SK-N-SH (cell line): ENCODE measurements at regions not wholly inside any gene's neighbourhood (a gene's known extent, or its start where the extent isn't known, plus 50 kb on each side); places are given as distances from the start of the nearest gene placed in this dataset.

ENCODE experiments used
- CTCF ChIA-PET: fragments of 300-600, 350-600 bp; formaldehyde crosslinking; extraction: SDS; loops from one replicate; lab custom pipeline; 2021; lab: Yijun Ruan, JAX
- POLR2A ChIA-PET: fragments of 350-600 bp; sonication (Branson Sonifier 250); formaldehyde crosslinking; extraction: SDS; loops from one replicate; lab custom pipeline; 2020; ENCODE audit warnings: antibody characterized with exemption, inconsistent platforms; lab: Yijun Ruan, JAX
- DNase-seq: peaks from one replicate; pipeline ENCODE4 v3.0.0; 2012
- H2AFZ ChIP-seq: fragments of 200-600 bp; sonication (generic); 2 replicates; pipeline ENCODE4 v1.8.1; 2016; ENCODE audit warnings: antibody characterized with exemption, mild to moderate bottlenecking, low read depth
- H3F3A ChIP-seq: fragments of 200-600 bp; sonication (generic); replicated peaks from 2 replicates; pipeline ENCODE3; 2016; ENCODE audit warnings: antibody characterized with exemption, mild to moderate bottlenecking; ENCODE audit not compliant: insufficient read depth
- H3K27ac ChIP-seq, 2 experiments: fragments of 200-500 bp in 1 of 2; fragments of 200-600 bp in 1 of 2; sonication (Bioruptor generic) in 1 of 2; sonication (generic), shearing (Covaris generic) in 1 of 2; 2 replicates each; pipeline versions ENCODE4 v1.5.1 to v1.6.1; 2014 to 2016; ENCODE audit warnings: low read depth in 2 of 2, inconsistent platforms in 1 of 2, low read length in 1 of 2, mild to moderate bottlenecking in 1 of 2, mixed read lengths in 1 of 2
- H3K27me3 ChIP-seq: fragments of 200-600 bp; sonication (generic), shearing (Covaris generic); 2 replicates; pipeline ENCODE4 v1.6.1; 2016; ENCODE audit warnings: mixed run types; ENCODE audit not compliant: insufficient read depth
- H3K36me3 ChIP-seq, 2 experiments: fragments of 200-500 bp in 1 of 2; fragments of 200-600 bp in 1 of 2; sonication (Bioruptor generic) in 1 of 2; sonication (generic) in 1 of 2; replicated peaks in 1 of 2; 2 replicates each; pipeline versions ENCODE3 to v1.5.1; 2014 to 2016; ENCODE audit warnings: low read length in 1 of 2, mild to moderate bottlenecking in 1 of 2; ENCODE audit not compliant: insufficient read depth in 2 of 2, control insufficient read depth in 1 of 2
- H3K4me1 ChIP-seq, 2 experiments: fragments of 200-500 bp in 1 of 2; fragments of 200-600 bp in 1 of 2; sonication (Bioruptor generic) in 1 of 2; sonication (generic), shearing (Covaris generic) in 1 of 2; 2 replicates each; pipeline versions ENCODE4 v1.5.1 to v1.6.1; 2014 to 2016; ENCODE audit warnings: low read depth in 1 of 2, low read length in 1 of 2, mixed run types in 1 of 2; ENCODE audit not compliant: insufficient read depth in 2 of 2, control insufficient read depth in 1 of 2
- H3K4me2 ChIP-seq: fragments of 200-600 bp; sonication (generic), shearing (Covaris generic); 2 replicates; pipeline ENCODE4 v1.6.1; 2017; ENCODE audit warnings: mixed run types
- H3K4me3 ChIP-seq, 2 experiments: fragments of 200-500 bp in 1 of 2; fragments of 200-600 bp in 1 of 2; sonication (Bioruptor generic) in 1 of 2; sonication (generic), shearing (Covaris generic) in 1 of 2; 2 replicates each; pipeline versions ENCODE4 v1.5.1 to v1.8.1; 2014 to 2016; ENCODE audit warnings: low read depth in 2 of 2, inconsistent platforms in 1 of 2, low read length in 1 of 2, mild to moderate bottlenecking in 1 of 2, mixed read lengths in 1 of 2, moderate library complexity in 1 of 2
- H3K79me2 ChIP-seq: fragments of 200-600 bp; sonication (generic); 2 replicates; pipeline ENCODE4 v1.8.1; 2017; ENCODE audit warnings: mild to moderate bottlenecking; ENCODE audit not compliant: insufficient read depth
- H3K9ac ChIP-seq: fragments of 200-600 bp; sonication (generic); 2 replicates; pipeline ENCODE4 v1.6.1; 2017; ENCODE audit warnings: mixed run types
- H3K9me2 ChIP-seq: fragments of 200-600 bp; sonication (generic); 2 replicates; pipeline ENCODE4 v1.6.1; 2017; ENCODE audit warnings: mixed run types
- H3K9me3 ChIP-seq: fragments of 200-600 bp; sonication (generic); 2 replicates; pipeline ENCODE4 v1.6.1; 2017; ENCODE audit warnings: mixed run types, mild to moderate bottlenecking, moderate library complexity
- H4K20me1 ChIP-seq: fragments of 200-600 bp; sonication (generic); 2 replicates; pipeline ENCODE4 v1.6.1; 2017; ENCODE audit warnings: mild to moderate bottlenecking, mixed run types; ENCODE audit not compliant: insufficient read depth
- EP300 ChIP-seq, 2 experiments: IDR thresholded peaks; 2 replicates each; pipeline versions ENCODE4 v1.4.0 to v1.6.1; 2012; ENCODE audit warnings: borderline replicate concordance in 1 of 2, low read depth in 1 of 2, low read length in 1 of 2
- EZH2phosphoT487 ChIP-seq: fragments of 200-600 bp; sonication (generic); IDR thresholded peaks from 2 replicates; pipeline ENCODE4 v1.6.1; 2017; ENCODE audit warnings: low read depth, mixed run types, mild to moderate bottlenecking, antibody characterized with exemption, moderate library complexity, borderline replicate concordance
- FOXM1 ChIP-seq: IDR thresholded peaks from 2 replicates; pipeline ENCODE4 v1.4.0; 2012; ENCODE audit warnings: low read depth, mild to moderate bottlenecking
- GABPA ChIP-seq: IDR thresholded peaks from 2 replicates; pipeline ENCODE4 v1.4.0; 2012; ENCODE audit warnings: low read depth, mild to moderate bottlenecking
- JUND ChIP-seq: IDR thresholded peaks from 2 replicates; pipeline ENCODE4 v1.4.0; 2012
- MXI1 ChIP-seq: IDR thresholded peaks from 2 replicates; pipeline ENCODE4 v1.6.1; 2012; ENCODE audit warnings: mild to moderate bottlenecking, low read depth, low read length, improper control_type of control experiment
- NRF1 ChIP-seq: IDR thresholded peaks from 2 replicates; pipeline ENCODE4 v1.6.1; 2012; ENCODE audit warnings: low read depth, mild to moderate bottlenecking, low read length
- TAF1 ChIP-seq: IDR thresholded peaks from 2 replicates; pipeline ENCODE4 v1.6.1; 2012; ENCODE audit warnings: low read depth, mild to moderate bottlenecking, low read length, moderate library complexity, borderline replicate concordance
- TCF12 ChIP-seq: IDR thresholded peaks from 2 replicates; pipeline ENCODE4 v1.4.0; 2012
- TEAD4 ChIP-seq: IDR thresholded peaks from 2 replicates; pipeline ENCODE4 v1.4.0; 2012; ENCODE audit warnings: mild to moderate bottlenecking, borderline replicate concordance; ENCODE audit not compliant: insufficient read depth
- WGBS: methylation state at CpG from one replicate; pipeline ENCODE4 v1.1.6; 2017; ENCODE audit warnings: low lambda C conversion rate; 5-methylcytosine and 5-hydroxymethylcytosine counted together
- TF ChIP-seq, protein P1 (sequence below): IDR thresholded peaks from 2 replicates; pipeline ENCODE4 v1.4.0; 2012; ENCODE audit warnings: low read depth
- TF ChIP-seq, protein P2 (sequence below): fragments of 150-350 bp; IDR thresholded peaks from 2 replicates; pipeline ENCODE4 v1.6.1; 2017; ENCODE audit warnings: antibody characterized with exemption, low read length, low read depth, borderline replicate concordance
- TF ChIP-seq, protein P3 (sequence below): fragments of 200-600 bp; sonication (generic); IDR thresholded peaks from 2 replicates; pipeline ENCODE4 v1.6.1; 2017; ENCODE audit warnings: antibody characterized with exemption, mild to moderate bottlenecking, moderate library complexity
- TF ChIP-seq, protein P4 (sequence below): IDR thresholded peaks from 2 replicates; pipeline ENCODE4 v1.6.1; 2012; ENCODE audit warnings: mild to moderate bottlenecking, low read depth, low read length, moderate library complexity
- TF ChIP-seq, protein P5 (sequence below): fragments of 150-350 bp; IDR thresholded peaks from 2 replicates; pipeline ENCODE4 v1.6.1; 2016; ENCODE audit warnings: mild to moderate bottlenecking, low read depth, low read length

DNA sequence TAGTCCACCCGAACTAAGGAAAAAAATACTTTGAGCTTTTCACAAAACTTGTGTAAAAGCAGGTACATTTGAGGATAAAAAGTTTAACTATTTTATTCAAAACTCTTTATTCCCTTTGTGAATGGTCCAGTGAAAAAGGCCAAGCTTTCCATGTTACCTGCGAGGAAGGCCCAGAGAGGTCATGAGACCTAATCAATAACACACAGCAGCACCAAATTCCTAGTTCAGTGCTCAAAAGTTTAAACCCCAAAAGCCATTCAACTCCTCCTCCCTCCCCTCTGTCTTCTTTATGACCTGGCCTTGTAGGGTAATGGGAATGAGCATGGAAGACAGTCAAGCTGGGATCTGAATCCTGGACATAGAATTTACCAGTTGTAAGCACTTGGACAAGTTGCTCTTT is 151.9 kb upstream of the FGGY start:
- DNase-seq = no peak
- Histone ChIP-seq H3K27me3 (no peaks in the 10 kb centered on the region), H3K4me3 (no peak overlapping the region), H3K27ac (peak overlapping the region in 1 of 2 experiments; percentile 95; a peak in 2 of 4 replicates), H3K9me2 (no peaks in the 10 kb centered on the region), H3K36me3 (no peaks in the 10 kb centered on the region), H3K4me2 (no peak overlapping the region), H3K9ac (no peak overlapping the region; the same call in 1 of the 2 replicates), H3K9me3 (no peaks in the 10 kb centered on the region), H3K79me2 (no peaks in the 10 kb centered on the region), H2AFZ (no peak overlapping the region), H4K20me1 (no peaks in the 10 kb centered on the region), H3K4me1 (peaks cover 0 to 29% of the 10 kb centered on the region in 2 experiments; a peak in 3 of 4 replicates), H3F3A (peaks cover 30% of the 10 kb centered on the region)
- CTCF ChIA-PET = interaction anchor here (1.1 to 1.2 kb wide), 2 partner anchors 24 to 554 kb away, joined by 3 read pairs; no protein-coding TSS in a partner anchor
- TF ChIP-seq TAF1 = no peak
- TF ChIP-seq, protein P1, sequence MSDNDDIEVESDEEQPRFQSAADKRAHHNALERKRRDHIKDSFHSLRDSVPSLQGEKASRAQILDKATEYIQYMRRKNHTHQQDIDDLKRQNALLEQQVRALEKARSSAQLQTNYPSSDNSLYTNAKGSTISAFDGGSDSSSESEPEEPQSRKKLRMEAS = no peak
- WGBS = 82% methylated on average over 2 of the region's 2 CpGs
- POLR2A ChIA-PET = no interaction called here

DNA sequence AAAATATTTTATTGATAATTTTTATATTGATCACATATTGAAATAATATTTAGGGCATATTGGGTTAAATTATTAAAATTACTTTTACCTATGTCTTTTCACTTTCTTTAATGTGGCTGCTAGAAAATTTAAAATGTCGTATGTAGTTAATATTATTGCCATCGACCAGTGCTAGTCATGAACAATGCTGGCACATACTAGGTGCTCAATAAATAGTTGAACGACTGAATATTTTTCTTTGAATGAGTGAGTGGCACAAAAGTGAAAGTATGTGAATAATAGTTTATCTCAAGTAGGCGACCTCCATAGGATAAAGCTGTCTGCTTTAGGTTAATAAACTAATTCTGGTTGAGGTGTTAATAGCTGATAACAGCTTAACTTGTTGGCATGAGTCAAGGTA is 150.8 kb upstream of the FGGY start:
- no peak overlapping the region for H2AFZ ChIP-seq
- H3K9me2 ChIP-seq = no peaks in the 10 kb centered on the region
- POLR2A ChIA-PET = no interaction called here

More for the DNA sequence above, 150.8 kb upstream of the FGGY start:
- Histone ChIP-seq H3K27me3 (no peaks in the 10 kb centered on the region), H3K36me3 (no peaks in the 10 kb centered on the region), H3K4me2 (peak overlapping the region; percentile 46; the same call in 1 of the 2 replicates), H3K79me2 (no peaks in the 10 kb centered on the region), H3F3A (peaks cover 35% of the 10 kb centered on the region), H3K9me3 (no peaks in the 10 kb centered on the region), H3K27ac (peak overlapping the region in 1 of 2 experiments; percentile 37; a peak in 1 of 4 replicates), H3K9ac (peak overlapping the region; percentile 47; the same call in 1 of the 2 replicates), H3K4me3 (no peak overlapping the region; a peak in 1 of 4 replicates), H3K4me1 (peaks cover 5 to 29% of the 10 kb centered on the region in 2 experiments), H4K20me1 (no peaks in the 10 kb centered on the region)
- DNase-seq = no peak
- TF ChIP-seq, protein P1 = no peak
- TF ChIP-seq, protein P2, sequence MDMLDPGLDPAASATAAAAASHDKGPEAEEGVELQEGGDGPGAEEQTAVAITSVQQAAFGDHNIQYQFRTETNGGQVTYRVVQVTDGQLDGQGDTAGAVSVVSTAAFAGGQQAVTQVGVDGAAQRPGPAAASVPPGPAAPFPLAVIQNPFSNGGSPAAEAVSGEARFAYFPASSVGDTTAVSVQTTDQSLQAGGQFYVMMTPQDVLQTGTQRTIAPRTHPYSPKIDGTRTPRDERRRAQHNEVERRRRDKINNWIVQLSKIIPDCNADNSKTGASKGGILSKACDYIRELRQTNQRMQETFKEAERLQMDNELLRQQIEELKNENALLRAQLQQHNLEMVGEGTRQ = no peak
- TF ChIP-seq, protein P3, sequence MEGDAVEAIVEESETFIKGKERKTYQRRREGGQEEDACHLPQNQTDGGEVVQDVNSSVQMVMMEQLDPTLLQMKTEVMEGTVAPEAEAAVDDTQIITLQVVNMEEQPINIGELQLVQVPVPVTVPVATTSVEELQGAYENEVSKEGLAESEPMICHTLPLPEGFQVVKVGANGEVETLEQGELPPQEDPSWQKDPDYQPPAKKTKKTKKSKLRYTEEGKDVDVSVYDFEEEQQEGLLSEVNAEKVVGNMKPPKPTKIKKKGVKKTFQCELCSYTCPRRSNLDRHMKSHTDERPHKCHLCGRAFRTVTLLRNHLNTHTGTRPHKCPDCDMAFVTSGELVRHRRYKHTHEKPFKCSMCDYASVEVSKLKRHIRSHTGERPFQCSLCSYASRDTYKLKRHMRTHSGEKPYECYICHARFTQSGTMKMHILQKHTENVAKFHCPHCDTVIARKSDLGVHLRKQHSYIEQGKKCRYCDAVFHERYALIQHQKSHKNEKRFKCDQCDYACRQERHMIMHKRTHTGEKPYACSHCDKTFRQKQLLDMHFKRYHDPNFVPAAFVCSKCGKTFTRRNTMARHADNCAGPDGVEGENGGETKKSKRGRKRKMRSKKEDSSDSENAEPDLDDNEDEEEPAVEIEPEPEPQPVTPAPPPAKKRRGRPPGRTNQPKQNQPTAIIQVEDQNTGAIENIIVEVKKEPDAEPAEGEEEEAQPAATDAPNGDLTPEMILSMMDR = no peak
- TF ChIP-seq MXI1 (no peak), NRF1 (no peak), EP300 (IDR thresholded peaks at IDR 0.05; ENCODE audit: borderline replicate concordance in 1 of 2, low read depth in 1 of 2, low read length in 1 of 2) (no peak), JUND (no peak), GABPA (no peak), TCF12 (no peak), TAF1 (no peak), EZH2phosphoT487 (no peak), TEAD4 (no peak), FOXM1 (no peak)
- TF ChIP-seq, protein P4, sequence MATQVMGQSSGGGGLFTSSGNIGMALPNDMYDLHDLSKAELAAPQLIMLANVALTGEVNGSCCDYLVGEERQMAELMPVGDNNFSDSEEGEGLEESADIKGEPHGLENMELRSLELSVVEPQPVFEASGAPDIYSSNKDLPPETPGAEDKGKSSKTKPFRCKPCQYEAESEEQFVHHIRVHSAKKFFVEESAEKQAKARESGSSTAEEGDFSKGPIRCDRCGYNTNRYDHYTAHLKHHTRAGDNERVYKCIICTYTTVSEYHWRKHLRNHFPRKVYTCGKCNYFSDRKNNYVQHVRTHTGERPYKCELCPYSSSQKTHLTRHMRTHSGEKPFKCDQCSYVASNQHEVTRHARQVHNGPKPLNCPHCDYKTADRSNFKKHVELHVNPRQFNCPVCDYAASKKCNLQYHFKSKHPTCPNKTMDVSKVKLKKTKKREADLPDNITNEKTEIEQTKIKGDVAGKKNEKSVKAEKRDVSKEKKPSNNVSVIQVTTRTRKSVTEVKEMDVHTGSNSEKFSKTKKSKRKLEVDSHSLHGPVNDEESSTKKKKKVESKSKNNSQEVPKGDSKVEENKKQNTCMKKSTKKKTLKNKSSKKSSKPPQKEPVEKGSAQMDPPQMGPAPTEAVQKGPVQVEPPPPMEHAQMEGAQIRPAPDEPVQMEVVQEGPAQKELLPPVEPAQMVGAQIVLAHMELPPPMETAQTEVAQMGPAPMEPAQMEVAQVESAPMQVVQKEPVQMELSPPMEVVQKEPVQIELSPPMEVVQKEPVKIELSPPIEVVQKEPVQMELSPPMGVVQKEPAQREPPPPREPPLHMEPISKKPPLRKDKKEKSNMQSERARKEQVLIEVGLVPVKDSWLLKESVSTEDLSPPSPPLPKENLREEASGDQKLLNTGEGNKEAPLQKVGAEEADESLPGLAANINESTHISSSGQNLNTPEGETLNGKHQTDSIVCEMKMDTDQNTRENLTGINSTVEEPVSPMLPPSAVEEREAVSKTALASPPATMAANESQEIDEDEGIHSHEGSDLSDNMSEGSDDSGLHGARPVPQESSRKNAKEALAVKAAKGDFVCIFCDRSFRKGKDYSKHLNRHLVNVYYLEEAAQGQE = no peak
- TF ChIP-seq, protein P5, sequence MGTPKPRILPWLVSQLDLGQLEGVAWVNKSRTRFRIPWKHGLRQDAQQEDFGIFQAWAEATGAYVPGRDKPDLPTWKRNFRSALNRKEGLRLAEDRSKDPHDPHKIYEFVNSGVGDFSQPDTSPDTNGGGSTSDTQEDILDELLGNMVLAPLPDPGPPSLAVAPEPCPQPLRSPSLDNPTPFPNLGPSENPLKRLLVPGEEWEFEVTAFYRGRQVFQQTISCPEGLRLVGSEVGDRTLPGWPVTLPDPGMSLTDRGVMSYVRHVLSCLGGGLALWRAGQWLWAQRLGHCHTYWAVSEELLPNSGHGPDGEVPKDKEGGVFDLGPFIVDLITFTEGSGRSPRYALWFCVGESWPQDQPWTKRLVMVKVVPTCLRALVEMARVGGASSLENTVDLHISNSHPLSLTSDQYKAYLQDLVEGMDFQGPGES = no peak
- 82% methylated on average over 4 of the region's 4 CpGs for WGBS
- CTCF ChIA-PET = interaction anchor here (0.6 to 1.1 kb wide), 2 partner anchors 550 to 553 kb away, joined by 3 read pairs; no protein-coding TSS in a partner anchor
